Activated CD4-positive, alpha-beta T cell treated with anti-CD3 and anti-CD28 coated beads, Interleukin-2, amount 10 ng/mL, durations not matched to agents 7 days and 5 days (primary cell): ENCODE measurements at regions not wholly inside any gene's neighbourhood (a gene's known extent, or its start where the extent isn't known, plus 50 kb on each side); places are given as distances from the start of the nearest gene placed in this dataset.
A peak's percentile ranks its signal among the peaks of the same experiment; 100 is the strongest.
"Not testable (repeated sequence)": the region's sequence is repeated elsewhere in the genome, so short reads cannot be mapped to it uniquely, and the experiment has no call there.

ENCODE experiments used
- CTCF ChIA-PET: fragments of 350-600 bp; sonication (Branson Sonifier 250); formaldehyde crosslinking; loops from one replicate; lab custom pipeline; 2021; ENCODE audit warnings: antibody characterized with exemption; lab: Charles Lee
- POLR2A ChIA-PET: fragments of 350-600 bp; sonication (Branson Sonifier 250); formaldehyde crosslinking; loops from one replicate; lab custom pipeline; 2021; ENCODE audit warnings: antibody characterized with exemption; lab: Charles Lee
- DNase-seq: peaks from one replicate; pipeline ENCODE4 v3.0.0-alpha.2; 2020
- H3K27ac Mint-ChIP-seq: one replicate; pipeline ENCODE4 v1.8.0; 2021; ENCODE audit warnings: mild to moderate bottlenecking, moderate library complexity, mixed read lengths
- H3K27me3 Mint-ChIP-seq: one replicate; pipeline ENCODE4 v1.8.0; 2021; ENCODE audit warnings: mixed read lengths
- H3K36me3 Mint-ChIP-seq: one replicate; pipeline ENCODE4 v1.8.0; 2021; ENCODE audit warnings: low read depth, mixed read lengths
- H3K4me1 Mint-ChIP-seq: one replicate; pipeline ENCODE4 v1.8.0; 2021; ENCODE audit warnings: mixed read lengths
- H3K4me3 Mint-ChIP-seq: one replicate; pipeline ENCODE4 v1.8.0; 2021; ENCODE audit warnings: mild to moderate bottlenecking, moderate library complexity, mixed read lengths
- H3K9me3 Mint-ChIP-seq: one replicate; pipeline ENCODE4 v1.8.0; 2021; ENCODE audit warnings: mixed read lengths

DNA sequence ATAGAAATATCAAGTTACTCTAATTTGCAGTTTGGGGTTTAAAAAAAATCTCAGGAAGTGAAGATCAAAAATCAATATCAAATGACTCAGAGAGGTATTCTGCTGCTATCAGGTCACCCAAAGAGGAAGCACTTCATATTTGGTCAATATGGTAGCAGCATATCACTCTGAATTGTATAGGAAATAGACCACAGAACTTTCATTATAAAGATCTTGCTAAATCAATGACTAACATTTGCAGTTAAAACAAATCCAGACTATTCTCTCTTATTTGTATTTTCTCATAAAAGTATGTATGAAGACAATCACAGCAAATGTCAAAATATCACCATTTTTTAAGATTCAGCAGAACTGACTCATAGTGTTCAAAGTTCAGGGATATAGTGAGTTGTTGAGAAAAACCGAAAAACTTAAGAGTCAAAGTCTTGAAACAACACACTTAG is 105.8 kb upstream of the PCSK1 start:
- ChIA-PET CTCF (no interaction called here), POLR2A (no interaction called here)
- peaks cover 34% of the 10 kb centered on the region for H3K4me1 Mint-ChIP-seq
- H3K27me3 Mint-ChIP-seq = peaks cover 2% of the 10 kb centered on the region
- H3K36me3 Mint-ChIP-seq = peaks cover 10% of the 10 kb centered on the region
- no peak overlapping the region for H3K4me3 Mint-ChIP-seq
- peak overlapping the region; percentile 76 for H3K27ac Mint-ChIP-seq
- H3K9me3 Mint-ChIP-seq = peaks cover 11% of the 10 kb centered on the region
- no peak for DNase-seq

DNA sequence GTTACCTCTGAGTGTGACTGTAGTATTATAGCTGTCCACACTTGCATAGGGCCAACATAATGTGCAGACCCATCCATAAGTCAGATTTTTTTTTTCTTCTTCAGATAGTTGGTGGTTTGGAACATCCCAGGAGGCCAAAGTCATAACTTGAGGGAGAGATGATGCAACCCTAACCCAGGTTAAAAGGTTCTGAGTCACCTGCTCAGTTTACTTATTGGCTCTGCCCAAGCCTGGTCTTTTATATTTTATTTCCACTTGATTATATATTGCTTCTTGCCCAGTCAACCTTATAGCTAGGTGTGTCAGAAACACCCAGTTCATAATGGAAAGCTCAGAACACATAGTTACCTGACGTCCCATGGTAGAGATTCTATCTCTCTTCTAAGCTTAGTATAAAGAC is 113.1 kb upstream of the PCSK1 start:
- peaks cover 8% of the 10 kb centered on the region for H3K27me3 Mint-ChIP-seq

DNA sequence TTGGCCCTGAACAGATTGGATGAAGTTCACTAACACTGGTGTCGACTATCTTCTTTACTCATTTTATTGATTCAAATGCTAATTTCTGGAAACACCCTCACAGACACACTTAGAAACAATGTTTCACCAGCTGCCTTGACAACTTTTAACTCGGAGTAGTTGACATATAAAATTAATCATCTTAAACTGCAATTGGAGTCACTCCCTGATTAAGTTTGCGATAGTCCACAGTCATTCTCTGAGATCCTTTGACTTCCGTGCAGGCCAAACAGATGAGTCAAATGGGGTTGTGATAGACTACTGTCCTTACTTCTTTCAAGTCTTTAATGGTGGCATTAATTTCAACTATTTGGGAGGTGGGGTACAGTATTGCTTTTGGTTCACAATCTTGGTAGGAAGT is 114.4 kb upstream of the PCSK1 start:
- H3K27me3 Mint-ChIP-seq = peaks cover 19% of the 10 kb centered on the region
- H3K4me1 Mint-ChIP-seq = no peaks in the 10 kb centered on the region
- peaks cover 11% of the 10 kb centered on the region for H3K9me3 Mint-ChIP-seq
- ChIA-PET CTCF (no interaction called here), POLR2A (no interaction called here)
- no peak overlapping the region for H3K4me3 Mint-ChIP-seq
- H3K36me3 Mint-ChIP-seq = no peaks in the 10 kb centered on the region
- DNase-seq = no peak
- H3K27ac Mint-ChIP-seq = no peak overlapping the region

More for the DNA sequence above, 113.1 kb upstream of the PCSK1 start:
- ChIA-PET POLR2A (no interaction called here), CTCF (no interaction called here)
- no peak for DNase-seq
- H3K4me1 Mint-ChIP-seq = no peaks in the 10 kb centered on the region
- peaks cover 6% of the 10 kb centered on the region for H3K9me3 Mint-ChIP-seq
- H3K36me3 Mint-ChIP-seq = no peaks in the 10 kb centered on the region
- no peak overlapping the region for H3K27ac Mint-ChIP-seq
- no peak overlapping the region for H3K4me3 Mint-ChIP-seq

DNA sequence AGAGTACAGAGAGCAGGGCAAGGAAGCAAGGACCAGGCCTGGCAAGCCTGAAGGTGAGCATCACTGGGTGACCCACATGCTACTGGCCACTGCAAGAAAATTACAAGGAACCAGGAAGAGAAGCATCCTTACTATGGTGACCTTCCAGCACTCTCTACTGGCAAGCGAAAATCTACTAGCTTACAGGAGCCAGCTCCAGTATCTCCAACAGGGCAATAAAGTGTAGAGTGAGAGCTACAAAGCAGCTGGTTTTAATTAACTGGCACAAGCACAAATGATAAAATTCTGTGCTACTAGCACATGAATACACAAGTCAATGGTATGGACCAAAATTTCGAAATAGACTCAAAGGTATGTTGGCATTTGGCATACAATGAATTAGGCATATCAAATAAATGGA is 113.3 kb upstream of the CAST start:
- CTCF ChIA-PET = no interaction called here
- POLR2A ChIA-PET = no interaction called here
- Mint-ChIP-seq H3K4me3 (no peak overlapping the region), H3K36me3 (no peaks in the 10 kb centered on the region), H3K27ac (no peak overlapping the region), H3K4me1 (no peaks in the 10 kb centered on the region), H3K27me3 (peaks cover 17% of the 10 kb centered on the region), H3K9me3 (peaks cover 8% of the 10 kb centered on the region)
- DNase-seq = no peak

DNA sequence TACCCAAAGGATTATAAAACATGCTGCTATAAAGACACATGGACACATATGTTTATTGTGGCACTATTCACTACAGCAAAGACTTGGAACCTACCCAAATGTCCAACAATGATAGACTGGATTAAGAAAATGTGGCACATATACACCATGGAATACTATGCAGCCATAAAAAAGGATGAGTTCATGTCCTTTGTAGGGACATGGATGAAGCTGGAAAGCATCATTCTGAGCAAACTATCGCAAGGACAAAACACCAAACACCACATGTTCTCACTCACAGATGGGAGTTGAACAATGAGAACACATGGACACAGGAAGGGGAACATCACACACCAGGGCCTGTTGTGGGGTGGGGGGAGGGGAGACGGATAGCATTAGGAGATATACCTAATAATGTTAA is 101.3 kb upstream of the CAST start:
- DNase-seq, CTCF ChIA-PET, H3K4me3 Mint-ChIP-seq, H3K9me3 Mint-ChIP-seq, POLR2A ChIA-PET, H3K36me3 Mint-ChIP-seq, H3K27ac Mint-ChIP-seq, H3K27me3 Mint-ChIP-seq, H3K4me1 Mint-ChIP-seq: not testable (repeated sequence)

DNA sequence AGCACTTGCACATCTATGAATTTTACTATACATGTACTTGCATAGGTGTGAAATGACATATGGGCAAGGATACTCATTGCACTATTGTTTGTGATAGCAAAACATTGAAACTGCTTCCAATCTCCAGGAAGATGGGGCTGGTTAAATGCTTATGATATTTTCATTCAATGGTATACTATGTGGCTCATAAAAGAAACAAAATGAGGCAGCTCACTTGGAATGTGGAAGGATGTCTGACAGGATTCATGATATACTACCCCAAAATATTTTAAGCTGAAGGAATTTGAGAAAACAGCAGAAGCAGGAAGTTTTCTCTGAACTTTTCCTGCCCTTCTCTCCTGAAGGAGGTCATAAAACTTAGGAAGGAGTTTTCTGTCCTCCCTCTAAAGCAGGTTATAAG is 99.6 kb upstream of the CAST start:
- Mint-ChIP-seq H3K27ac (no peak overlapping the region), H3K27me3 (peaks cover 3% of the 10 kb centered on the region), H3K9me3 (no peaks in the 10 kb centered on the region), H3K4me1 (peaks cover 15% of the 10 kb centered on the region), H3K4me3 (no peak overlapping the region), H3K36me3 (no peaks in the 10 kb centered on the region)
- POLR2A ChIA-PET = no interaction called here
- DNase-seq = no peak
- CTCF ChIA-PET = no interaction called here

DNA sequence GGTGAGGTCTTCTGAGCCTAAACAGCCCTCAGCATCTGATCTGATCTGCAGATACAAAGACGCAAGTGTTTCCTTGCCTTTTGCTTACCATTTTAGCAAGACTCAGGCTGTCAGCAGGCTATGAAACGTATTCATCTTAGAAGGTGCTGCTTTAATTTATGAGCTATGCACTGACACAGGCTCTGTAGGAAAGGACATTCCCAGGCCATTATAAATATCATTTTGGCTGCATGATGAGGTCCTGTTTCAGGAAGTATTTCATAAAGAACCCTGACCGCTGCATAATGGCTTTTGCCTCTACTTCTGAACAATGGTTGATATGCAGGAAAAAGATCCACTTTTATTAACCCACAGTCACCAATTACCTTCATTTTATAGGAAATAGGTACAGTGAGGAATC is 98.4 kb upstream of the CAST start:
- POLR2A ChIA-PET = no interaction called here
- CTCF ChIA-PET = no interaction called here
- no peak for DNase-seq
- Mint-ChIP-seq H3K27me3 (peaks cover 3% of the 10 kb centered on the region), H3K9me3 (no peaks in the 10 kb centered on the region), H3K36me3 (no peaks in the 10 kb centered on the region), H3K27ac (no peak overlapping the region), H3K4me1 (peaks cover 15% of the 10 kb centered on the region), H3K4me3 (no peak overlapping the region)

DNA sequence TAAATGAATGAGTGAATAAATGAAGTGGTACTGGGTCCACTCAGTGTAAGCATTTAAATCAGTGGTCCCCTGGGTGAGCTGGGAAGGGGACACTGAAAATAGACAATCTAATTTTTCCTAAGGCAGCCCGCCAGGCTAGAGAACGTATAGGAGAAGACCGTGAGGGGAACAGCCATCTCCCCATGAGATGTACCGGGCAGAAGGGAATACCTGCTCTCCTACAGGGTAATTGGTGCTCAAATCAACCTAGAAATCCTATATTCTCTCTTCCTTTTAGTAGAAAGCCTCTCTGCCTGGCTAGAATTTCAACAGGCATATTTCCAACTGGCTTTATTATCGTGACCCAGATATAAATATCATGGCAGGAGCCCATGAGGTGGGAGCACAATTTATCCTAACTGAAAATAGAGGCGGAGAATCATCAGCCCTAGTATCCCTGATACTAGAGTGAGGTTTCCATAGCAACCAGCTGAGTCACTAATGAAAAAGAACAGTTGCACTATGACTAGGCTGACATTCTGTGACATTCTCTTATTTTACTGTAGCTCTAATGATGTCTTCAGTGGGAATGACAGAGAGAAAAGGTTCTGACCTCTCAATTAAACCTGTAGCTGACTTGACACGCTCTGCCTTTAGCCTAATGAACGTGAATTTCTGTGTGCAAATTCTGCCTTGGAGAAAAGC is 96.5 kb upstream of the CAST start:
- ChIA-PET POLR2A (interaction anchor here (0.6 kb wide), 1 partner anchor 42 kb away, joined by 4 read pairs; no protein-coding TSS in a partner anchor), CTCF (interaction anchor here (1.2 kb wide), 1 partner anchor 38 kb away, joined by 4 read pairs; no protein-coding TSS in a partner anchor)
- Mint-ChIP-seq H3K4me3 (no peak overlapping the region), H3K27ac (no peak overlapping the region), H3K27me3 (peaks cover 11% of the 10 kb centered on the region), H3K9me3 (no peaks in the 10 kb centered on the region), H3K36me3 (no peaks in the 10 kb centered on the region), H3K4me1 (peaks cover 15% of the 10 kb centered on the region)
- no peak for DNase-seq

DNA sequence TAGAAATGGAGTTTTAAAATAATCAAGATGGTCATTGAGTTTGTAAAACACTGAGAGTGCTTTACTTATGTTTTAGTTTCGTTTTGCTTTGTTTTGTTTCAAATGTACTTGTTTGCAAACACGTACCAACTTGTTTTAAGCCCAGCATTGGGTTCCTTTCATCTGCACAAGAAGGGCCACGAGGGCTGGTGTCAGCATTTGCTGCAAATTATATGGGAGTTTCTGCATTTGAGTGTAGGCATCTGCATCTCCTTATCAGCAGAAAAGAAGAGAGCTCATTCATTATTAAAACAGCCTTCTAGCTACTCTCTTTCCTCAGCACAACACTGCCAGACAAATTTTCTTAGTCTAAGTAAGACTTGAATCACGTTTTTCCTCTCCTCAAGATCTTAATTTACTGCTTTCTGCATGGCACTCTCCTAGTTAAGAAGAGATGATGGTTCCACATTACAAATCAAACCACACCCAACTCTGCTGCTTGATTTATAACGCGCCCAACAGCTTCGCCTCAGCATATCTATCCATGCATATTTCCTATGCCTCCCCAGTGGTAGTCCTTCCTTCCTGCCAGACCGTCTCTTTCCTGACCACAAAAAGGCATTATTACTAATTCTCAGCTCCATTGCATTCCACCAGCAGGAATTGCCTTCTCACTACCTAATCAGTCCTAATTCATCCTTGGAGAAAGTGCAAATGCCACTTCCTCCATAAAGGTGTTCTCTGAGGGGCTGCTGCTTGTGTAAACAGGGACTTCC is 95.2 kb upstream of the CAST start:
- peak overlapping the region; percentile 36 for H3K27ac Mint-ChIP-seq
- H3K36me3 Mint-ChIP-seq = no peaks in the 10 kb centered on the region
- peaks cover 14% of the 10 kb centered on the region for H3K27me3 Mint-ChIP-seq
- CTCF ChIA-PET = interaction anchor here (1.2 kb wide), 1 partner anchor 40 kb away, joined by 4 read pairs; no protein-coding TSS in a partner anchor
- POLR2A ChIA-PET = interaction anchor here (0.5 kb wide), 1 partner anchor 330 kb away, joined by 3 read pairs; no protein-coding TSS in a partner anchor
- peaks cover 15% of the 10 kb centered on the region for H3K4me1 Mint-ChIP-seq
- DNase-seq = no peak
- no peak overlapping the region for H3K4me3 Mint-ChIP-seq
- no peaks in the 10 kb centered on the region for H3K9me3 Mint-ChIP-seq

DNA sequence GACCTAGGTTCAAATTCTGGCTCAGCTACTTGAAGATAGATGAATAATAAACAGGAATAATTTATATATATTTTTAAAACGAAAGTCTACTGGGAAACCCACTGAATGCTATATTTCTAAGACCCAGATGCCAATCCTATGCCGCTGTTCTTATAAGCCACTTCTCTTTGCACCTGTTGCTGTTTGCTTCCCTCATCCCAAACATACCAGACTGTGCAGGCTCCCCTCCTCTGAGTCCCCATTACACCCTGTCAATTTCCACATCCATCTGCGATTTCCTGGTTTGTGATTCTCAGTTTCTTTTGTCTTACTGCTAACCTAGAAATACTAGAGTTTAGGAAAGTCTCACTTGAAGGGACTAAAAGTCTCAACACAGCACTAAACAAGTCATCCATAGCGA is 92.8 kb upstream of the CAST start:
- H3K27me3 Mint-ChIP-seq = peaks cover 17% of the 10 kb centered on the region
- H3K36me3 Mint-ChIP-seq = no peaks in the 10 kb centered on the region
- H3K4me3 Mint-ChIP-seq = no peak overlapping the region
- ChIA-PET POLR2A (no interaction called here), CTCF (no interaction called here)
- no peak for DNase-seq
- no peak overlapping the region for H3K27ac Mint-ChIP-seq
- H3K4me1 Mint-ChIP-seq = peaks cover 15% of the 10 kb centered on the region
- no peaks in the 10 kb centered on the region for H3K9me3 Mint-ChIP-seq

DNA sequence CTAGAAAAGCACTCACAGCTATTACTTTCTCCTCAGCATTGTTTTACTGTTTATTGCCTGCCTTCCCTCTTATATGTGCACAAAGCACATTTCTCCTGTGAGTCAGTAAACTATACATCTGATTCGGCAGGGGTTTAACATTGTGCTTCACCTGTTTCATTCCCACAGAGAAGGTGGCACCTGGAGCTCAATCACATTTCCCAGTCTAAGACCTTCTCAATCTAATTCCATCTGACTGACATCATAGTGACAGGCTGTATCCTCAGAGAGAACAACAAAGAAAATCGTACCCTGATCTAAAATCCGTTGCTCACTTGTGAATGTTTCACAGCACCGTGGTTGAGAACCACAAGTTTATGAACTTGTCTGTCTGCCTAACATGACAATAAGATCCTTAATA is 92.4 kb upstream of the CAST start:
- H3K4me1 Mint-ChIP-seq = peaks cover 15% of the 10 kb centered on the region
- no peaks in the 10 kb centered on the region for H3K9me3 Mint-ChIP-seq
- no peak overlapping the region for H3K4me3 Mint-ChIP-seq
- peaks cover 19% of the 10 kb centered on the region for H3K27me3 Mint-ChIP-seq
- CTCF ChIA-PET = no interaction called here
- POLR2A ChIA-PET = no interaction called here
- no peak overlapping the region for H3K27ac Mint-ChIP-seq
- DNase-seq = no peak
- no peaks in the 10 kb centered on the region for H3K36me3 Mint-ChIP-seq

DNA sequence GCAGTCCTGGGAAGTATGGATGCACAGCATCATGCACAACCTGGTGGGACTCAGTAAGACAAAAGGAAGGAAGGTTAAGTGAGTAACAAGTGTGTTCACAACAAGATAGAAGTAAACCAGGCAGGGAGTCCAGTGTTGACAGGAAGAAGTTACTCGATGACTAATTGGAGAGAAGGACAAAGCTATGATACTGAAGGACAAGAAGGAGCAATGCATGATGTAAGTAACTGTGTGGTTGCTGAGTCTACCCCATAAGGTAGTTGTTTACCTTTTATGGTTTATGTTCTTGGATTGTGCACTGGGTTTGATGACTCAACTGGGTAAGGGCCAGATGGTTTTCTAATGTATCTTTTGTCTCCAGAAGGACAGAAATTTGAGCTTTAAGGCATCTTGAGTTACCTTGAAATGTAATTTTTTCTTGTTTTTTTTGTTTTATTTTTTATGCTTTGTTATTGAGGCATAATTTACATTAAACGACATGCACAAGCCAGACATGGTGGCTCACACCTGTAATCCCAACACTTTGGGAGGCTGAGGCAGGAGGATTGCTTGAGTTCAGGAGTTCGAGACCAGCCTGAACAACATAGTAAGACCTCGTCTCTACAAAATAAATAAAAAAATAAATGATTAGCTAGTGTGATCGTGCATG is 89.2 kb upstream of the CAST start:
- DNase-seq = no peak
- POLR2A ChIA-PET = no interaction called here

DNA sequence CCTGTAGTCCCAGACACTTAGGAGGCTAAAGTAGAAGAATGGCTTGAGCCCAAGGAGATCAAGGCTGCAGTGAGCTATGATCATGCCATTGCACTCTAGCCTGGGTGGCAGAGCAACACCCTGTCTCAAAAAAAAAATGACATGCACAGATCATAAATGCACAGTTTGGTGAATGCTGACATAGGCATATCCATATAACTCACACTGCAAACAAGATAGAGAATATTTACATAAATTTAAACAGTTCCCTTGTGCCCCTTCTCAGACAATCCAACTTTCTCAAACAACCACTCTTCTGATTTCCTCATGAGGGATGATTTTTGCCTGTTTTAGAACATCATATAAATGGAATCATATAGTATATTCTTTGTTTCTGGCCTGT is 88.7 kb upstream of the CAST start:
- Mint-ChIP-seq H3K27ac (no peak overlapping the region), H3K4me3 (no peak overlapping the region), H3K27me3 (peaks cover 25% of the 10 kb centered on the region), H3K9me3 (no peaks in the 10 kb centered on the region), H3K4me1 (no peaks in the 10 kb centered on the region), H3K36me3 (no peaks in the 10 kb centered on the region)
- no peak for DNase-seq
- ChIA-PET CTCF (no interaction called here), POLR2A (no interaction called here)

More for the DNA sequence above, 89.2 kb upstream of the CAST start:
- H3K27me3 Mint-ChIP-seq = peaks cover 25% of the 10 kb centered on the region
- no peaks in the 10 kb centered on the region for H3K9me3 Mint-ChIP-seq
- no peaks in the 10 kb centered on the region for H3K36me3 Mint-ChIP-seq
- no peaks in the 10 kb centered on the region for H3K4me1 Mint-ChIP-seq
- CTCF ChIA-PET = no interaction called here
- no peak overlapping the region for H3K27ac Mint-ChIP-seq
- no peak overlapping the region for H3K4me3 Mint-ChIP-seq
